Upper lobe of left lung (tissue), 4 donors: ENCODE measurements at regions not wholly inside any gene's neighbourhood (a gene's known extent, or its start where the extent isn't known, plus 50 kb on each side); places are given as distances from the start of the nearest gene placed in this dataset.

Source experiments
- CTCF ChIP-seq, 6 experiments: fragments of 450-650 bp in 4 of 6; fragments of 200-600 bp in 2 of 6; sonication (generic) in 2 of 6; IDR thresholded peaks; one replicate each; pipeline ENCODE4 v1.5.1; 2016 to 2019; ENCODE audit warnings: antibody characterized with exemption in 6 of 6
- EP300 ChIP-seq, 4 donors: sonication (generic); formaldehyde crosslinking; IDR thresholded peaks; one replicate each; pipeline ENCODE4 v1.5.1; 2017; ENCODE audit warnings: antibody characterized with exemption in 4 of 4, control low read depth in 2 of 4
- POLR2A ChIP-seq, 4 donors: fragments of 450-650 bp; IDR thresholded peaks; one replicate each; pipeline ENCODE4 v1.5.1; 2016 to 2017; ENCODE audit warnings: antibody characterized with exemption in 4 of 4, mild to moderate bottlenecking in 2 of 4
- POLR2AphosphoS5 ChIP-seq, 2 donors: sonication (generic); formaldehyde crosslinking; IDR thresholded peaks; one replicate each; pipeline ENCODE4 v1.5.1; 2017; ENCODE audit warnings: antibody characterized with exemption in 2 of 2

GRCh38 chr15:86021281-86022264 is 58.1 kb upstream of the AGBL1 start:
- no peak for TF ChIP-seq CTCF (IDR thresholded peaks at IDR 0.05)
- TF ChIP-seq POLR2A (IDR thresholded peaks at IDR 0.05) = no peak
- no peak for TF ChIP-seq POLR2AphosphoS5 (IDR thresholded peaks at IDR 0.05)
- TF ChIP-seq EP300 (IDR thresholded peaks at IDR 0.05) = no peak
